ENCODE measurements at regions not wholly inside any gene's neighbourhood (a gene's known extent, or its start where the extent isn't known, plus 50 kb on each side); places are given as distances from the start of the nearest gene placed in this dataset.

- POLR2A ChIA-PET, result no interaction called here
- CTCF ChIA-PET, result no interaction called here
- Mint-ChIP-seq H3K36me3 (ENCODE audit: low read depth) (no peaks in the 10 kb centered on the region), H3K4me3 (no peak overlapping the region), H3K27ac (no peak overlapping the region), H3K4me1 (no peaks in the 10 kb centered on the region), H3K27me3 (no peaks in the 10 kb centered on the region), H3K9me3 (peaks cover 3% of the 10 kb centered on the region)
- TF ChIP-seq CTCF (IDR thresholded peaks at IDR 0.05), result no peak
- DNase-seq (no peak), ATAC-seq (ENCODE audit: low read depth) (no peak)
- intact Hi-C loops (cut with micrococcal nuclease), result no loop called here
These were observed 393.7 kb upstream of the TMEM132C start for GRCh38 chr12:127873306-127873705.

- ChIA-PET CTCF (no interaction called here), POLR2A (no interaction called here)
- H3K4me3 Mint-ChIP-seq, result no peak overlapping the region
- H3K27ac Mint-ChIP-seq, result no peak overlapping the region
- DNase-seq (no peak), ATAC-seq (ENCODE audit: low read depth) (no peak)
- no peak for TF ChIP-seq CTCF (IDR thresholded peaks at IDR 0.05)
- H3K27me3 Mint-ChIP-seq, result no peaks in the 10 kb centered on the region
- intact Hi-C loops (cut with micrococcal nuclease), result no loop called here
- H3K36me3 Mint-ChIP-seq (ENCODE audit: low read depth), result no peaks in the 10 kb centered on the region
- no peaks in the 10 kb centered on the region for H3K4me1 Mint-ChIP-seq
- no peaks in the 10 kb centered on the region for H3K9me3 Mint-ChIP-seq
These were observed 385.4 kb upstream of the TMEM132C start for GRCh38 chr12:127881371-127882140.

- ChIA-PET POLR2A (no interaction called here), CTCF (no interaction called here)
- Mint-ChIP-seq H3K4me1 (no peaks in the 10 kb centered on the region), H3K27me3 (no peaks in the 10 kb centered on the region), H3K9me3 (no peaks in the 10 kb centered on the region), H3K27ac (no peak overlapping the region), H3K4me3 (no peak overlapping the region), H3K36me3 (ENCODE audit: low read depth) (no peaks in the 10 kb centered on the region)
- intact Hi-C loops (cut with micrococcal nuclease), result no loop called here
- DNase-seq (no peak), ATAC-seq (ENCODE audit: low read depth) (no peak)
- no peak for TF ChIP-seq CTCF (IDR thresholded peaks at IDR 0.05)
These were observed 384.0 kb upstream of the TMEM132C start for GRCh38 chr12:127883013-127883412.

GRCh38 chr12:127885954-127886750 is 380.8 kb upstream of the TMEM132C start:
- CTCF ChIA-PET, result no interaction called here
- intact Hi-C loops (cut with micrococcal nuclease), result no loop called here

More at GRCh38 chr12:127885954-127886750, 380.8 kb upstream of the TMEM132C start:
- no peaks in the 10 kb centered on the region for H3K9me3 Mint-ChIP-seq
- H3K4me3 Mint-ChIP-seq, result no peak overlapping the region
- no peak for ATAC-seq (ENCODE audit: low read depth)
- H3K27ac Mint-ChIP-seq, result no peak overlapping the region
- TF ChIP-seq CTCF (IDR thresholded peaks at IDR 0.05), result no peak
- H3K36me3 Mint-ChIP-seq (ENCODE audit: low read depth), result no peaks in the 10 kb centered on the region
- no peaks in the 10 kb centered on the region for H3K4me1 Mint-ChIP-seq
- H3K27me3 Mint-ChIP-seq, result no peaks in the 10 kb centered on the region
- DNase-seq, result no peak
- POLR2A ChIA-PET, result no interaction called here

All from activated B cell treated with CpG ODN at 0.5 μM for 24 hours (primary cell).